GM23338 (cell line): ENCODE measurements at regions not wholly inside any gene's neighbourhood (a gene's known extent, or its start where the extent isn't known, plus 50 kb on each side); places are given as distances from the start of the nearest gene placed in this dataset.

Experiments
- ATAC-seq: fragments of 200-7000 bp; cut with Tn5 transposase; 3 replicates; pipeline ENCODE4 v1.9.1; 2020
- DNase-seq: peaks from one replicate; pipeline ENCODE4 v3.0.0-alpha.2; 2015; ENCODE audit warnings: low spot score
- H2AFZ ChIP-seq: fragments of 200-600 bp; sonication (generic); 2 replicates; pipeline ENCODE4 v1.8.0; 2016; ENCODE audit warnings: antibody characterized with exemption, mild to moderate bottlenecking, moderate library complexity
- H3F3A ChIP-seq: fragments of 200-600 bp; sonication (generic); replicated peaks from 2 replicates; pipeline ENCODE4 v1.8.0; 2017; ENCODE audit warnings: antibody characterized with exemption, mixed run types, low read depth
- H3K27ac ChIP-seq: fragments of 200-600 bp; sonication (generic); 2 replicates; pipeline ENCODE4 v1.6.1; 2016; ENCODE audit warnings: low read depth
- H3K27me3 ChIP-seq: fragments of 200-600 bp; sonication (generic); 2 replicates; pipeline ENCODE4 v1.8.0; 2016; ENCODE audit warnings: mild to moderate bottlenecking, mixed run types, moderate library complexity; ENCODE audit not compliant: insufficient read depth
- H3K36me3 ChIP-seq: fragments of 200-600 bp; sonication (generic); 2 replicates; pipeline ENCODE4 v1.8.0; 2016; ENCODE audit warnings: mild to moderate bottlenecking; ENCODE audit not compliant: insufficient read depth
- H3K4me1 ChIP-seq: fragments of 200-600 bp; sonication (generic); 2 replicates; pipeline ENCODE4 v1.8.0; 2016; ENCODE audit warnings: mild to moderate bottlenecking, moderate library complexity; ENCODE audit not compliant: insufficient read depth
- H3K4me2 ChIP-seq: fragments of 200-600 bp; sonication (generic); 2 replicates; pipeline ENCODE4 v1.7.1; 2017; ENCODE audit warnings: mixed run types
- H3K4me3 ChIP-seq: fragments of 200-600 bp; sonication (generic); 2 replicates; pipeline ENCODE4 v1.6.1; 2016; ENCODE audit warnings: mixed run types
- H3K79me2 ChIP-seq: fragments of 200-600 bp; sonication (generic); replicated peaks from 2 replicates; pipeline ENCODE4 v1.8.0; 2017; ENCODE audit warnings: mild to moderate bottlenecking; ENCODE audit not compliant: insufficient read depth
- H3K9me2 ChIP-seq: fragments of 200-600 bp; sonication (generic); 2 replicates; pipeline ENCODE4 v1.8.0; 2017; ENCODE audit not compliant: insufficient read depth
- H4K20me1 ChIP-seq: fragments of 200-600 bp; sonication (generic); replicated peaks from 2 replicates; pipeline ENCODE4 v1.8.0; 2017; ENCODE audit warnings: mild to moderate bottlenecking; ENCODE audit not compliant: insufficient read depth
- H3K27ac Mint-ChIP-seq: 2 replicates; pipeline ENCODE4 v1.8.0; 2020; ENCODE audit warnings: inconsistent platforms, mild to moderate bottlenecking, moderate library complexity, mixed read lengths
- H3K27me3 Mint-ChIP-seq: 3 replicates; pipeline ENCODE4 v1.8.0; 2022; ENCODE audit warnings: low read depth, mild to moderate bottlenecking, moderate library complexity, mixed read lengths, inconsistent platforms; ENCODE audit not compliant: insufficient read depth, poor library complexity
- H3K36me3 Mint-ChIP-seq: 3 replicates; pipeline ENCODE4 v1.8.0; 2021; ENCODE audit warnings: low read depth, mild to moderate bottlenecking, inconsistent platforms, moderate library complexity, mixed read lengths
- H3K4me1 Mint-ChIP-seq: 3 replicates; pipeline ENCODE4 v1.8.0; 2020; ENCODE audit warnings: mild to moderate bottlenecking, inconsistent platforms, mixed read lengths
- H3K4me3 Mint-ChIP-seq: 3 replicates; pipeline ENCODE4 v1.8.0; 2021; ENCODE audit warnings: moderate library complexity, mild to moderate bottlenecking, inconsistent platforms, mixed read lengths
- H3K9me3 Mint-ChIP-seq: 3 replicates; pipeline ENCODE4 v1.8.0; 2020; ENCODE audit warnings: moderate library complexity, mild to moderate bottlenecking, inconsistent platforms, mixed read lengths
- CREB1 ChIP-seq: fragments of 250-450 bp; sonication (Bioruptor Pico); IDR thresholded peaks from 2 replicates; pipeline ENCODE4 v1.5.0; 2020; ENCODE audit warnings: low read depth, mild to moderate bottlenecking, moderate library complexity
- EZH2 ChIP-seq: fragments of 200-600 bp; sonication (generic); IDR thresholded peaks from one replicate; pipeline ENCODE4 v1.8.0; 2017; ENCODE audit warnings: antibody characterized with exemption, mild to moderate bottlenecking, low read depth; ENCODE audit not compliant: unreplicated experiment
- EZH2phosphoT487 ChIP-seq: fragments of 200-600 bp; sonication (generic); IDR thresholded peaks from one replicate; pipeline ENCODE4 v1.8.1; 2018; ENCODE audit warnings: antibody characterized with exemption; ENCODE audit not compliant: unreplicated experiment
- JUNB ChIP-seq: IDR thresholded peaks from one replicate; pipeline ENCODE4 v1.6.1; 2016; ENCODE audit warnings: antibody characterized with exemption; ENCODE audit not compliant: unreplicated experiment
- NANOG ChIP-seq: IDR thresholded peaks from 2 replicates; pipeline ENCODE4 v1.6.1; 2016; ENCODE audit warnings: antibody characterized with exemption, borderline replicate concordance
- POLR2AphosphoS5 ChIP-seq: IDR thresholded peaks from 2 replicates; pipeline ENCODE4 v1.6.1; 2016; ENCODE audit warnings: antibody characterized with exemption, low read depth
- STAT1 ChIP-seq: IDR thresholded peaks from one replicate; pipeline ENCODE4 v1.6.1; 2016; ENCODE audit warnings: antibody characterized with exemption; ENCODE audit not compliant: unreplicated experiment
- ZNF114 ChIP-seq: fragments of 250-450 bp; sonication (Bioruptor Pico); IDR thresholded peaks from 2 replicates; pipeline ENCODE4 v1.5.0; 2020; ENCODE audit warnings: mild to moderate bottlenecking, moderate library complexity
- ZNF331 ChIP-seq: fragments of 250-450 bp; sonication (Bioruptor Pico); IDR thresholded peaks from 2 replicates; pipeline ENCODE4 v1.5.0; 2020; ENCODE audit warnings: low read depth, mild to moderate bottlenecking, moderate library complexity
- TF ChIP-seq, protein P1 (sequence below): IDR thresholded peaks from 2 replicates; pipeline ENCODE4 v1.6.1; 2016; ENCODE audit warnings: antibody characterized with exemption
- TF ChIP-seq, protein P2 (sequence below), 2 experiments: fragments of 200-600 bp in 1 of 2; sonication (generic) in 1 of 2; conservative IDR thresholded peaks; 2 replicates each; pipeline versions ENCODE4 v1.5.1 to v1.6.1; 2016 to 2017; ENCODE audit warnings: antibody characterized with exemption in 2 of 2, low read depth in 2 of 2, mild to moderate bottlenecking in 2 of 2, moderate library complexity in 1 of 2
- TF ChIP-seq, protein P3 (sequence below): fragments of 250-450 bp; sonication (Bioruptor Pico); IDR thresholded peaks from 2 replicates; pipeline ENCODE4 v1.5.0; 2020; ENCODE audit warnings: mild to moderate bottlenecking, moderate library complexity
- TF ChIP-seq, protein P4 (sequence below): IDR thresholded peaks from one replicate; pipeline ENCODE4 v1.6.1; 2018; ENCODE audit warnings: antibody characterized with exemption; ENCODE audit not compliant: unreplicated experiment

DNA sequence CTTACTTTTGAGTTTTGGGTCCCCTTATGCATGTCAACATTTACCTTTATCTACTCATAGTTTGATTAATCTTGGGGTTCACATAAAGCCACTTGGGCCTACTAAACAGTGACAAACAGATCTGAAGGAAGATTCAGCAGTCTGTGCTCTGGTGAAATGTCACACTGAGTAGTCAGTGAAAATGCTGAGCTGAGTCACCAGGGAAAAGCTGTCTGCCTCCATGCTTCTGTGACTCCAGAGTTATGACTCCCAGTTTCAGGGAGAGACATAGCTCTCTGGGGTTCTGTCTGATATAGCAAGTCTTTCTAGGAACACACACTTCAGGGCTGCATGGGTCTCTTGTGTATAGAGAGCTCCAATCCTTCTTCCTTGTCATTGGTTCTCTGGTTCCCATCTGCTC lies 406.3 kb upstream of the FAR2 start:
- ATAC-seq, result no peak
- DNase-seq, result no peak

More for the DNA sequence above, 406.3 kb upstream of the FAR2 start:
- Histone ChIP-seq H3K9me2 (peaks cover 5% of the 10 kb centered on the region; the same call in 1 of the 2 replicates), H3K27me3 (no peaks in the 10 kb centered on the region), H3K4me1 (no peaks in the 10 kb centered on the region), H3K27ac (no peak overlapping the region), H3K79me2 (no peaks in the 10 kb centered on the region), H3F3A (no peaks in the 10 kb centered on the region), H3K4me2 (no peak overlapping the region), H3K36me3 (no peaks in the 10 kb centered on the region), H2AFZ (peak overlapping the region; percentile 80; the same call in 1 of the 2 replicates), H3K4me3 (no peak overlapping the region), H4K20me1 (no peaks in the 10 kb centered on the region)
- no peaks in the 10 kb centered on the region for H3K27me3 Mint-ChIP-seq
- no peak overlapping the region for H3K4me3 Mint-ChIP-seq
- H3K36me3 Mint-ChIP-seq, result no peaks in the 10 kb centered on the region; the same call in 2 of the 3 replicates
- H3K9me3 Mint-ChIP-seq, result no peaks in the 10 kb centered on the region
- no peaks in the 10 kb centered on the region for H3K4me1 Mint-ChIP-seq
- no peak for TF ChIP-seq JUNB
- TF ChIP-seq POLR2AphosphoS5, result no peak
- no peak for TF ChIP-seq ZNF114 (CRISPR knock-in tag)
- no peak for TF ChIP-seq EZH2phosphoT487
- no peak for TF ChIP-seq EZH2
- TF ChIP-seq ZNF331, result no peak
- no peak for TF ChIP-seq STAT1
- TF ChIP-seq, protein P1, sequence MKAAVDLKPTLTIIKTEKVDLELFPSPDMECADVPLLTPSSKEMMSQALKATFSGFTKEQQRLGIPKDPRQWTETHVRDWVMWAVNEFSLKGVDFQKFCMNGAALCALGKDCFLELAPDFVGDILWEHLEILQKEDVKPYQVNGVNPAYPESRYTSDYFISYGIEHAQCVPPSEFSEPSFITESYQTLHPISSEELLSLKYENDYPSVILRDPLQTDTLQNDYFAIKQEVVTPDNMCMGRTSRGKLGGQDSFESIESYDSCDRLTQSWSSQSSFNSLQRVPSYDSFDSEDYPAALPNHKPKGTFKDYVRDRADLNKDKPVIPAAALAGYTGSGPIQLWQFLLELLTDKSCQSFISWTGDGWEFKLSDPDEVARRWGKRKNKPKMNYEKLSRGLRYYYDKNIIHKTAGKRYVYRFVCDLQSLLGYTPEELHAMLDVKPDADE, result no peak
- TF ChIP-seq CREB1 (CRISPR knock-in tag), result no peak
- TF ChIP-seq, protein P2, sequence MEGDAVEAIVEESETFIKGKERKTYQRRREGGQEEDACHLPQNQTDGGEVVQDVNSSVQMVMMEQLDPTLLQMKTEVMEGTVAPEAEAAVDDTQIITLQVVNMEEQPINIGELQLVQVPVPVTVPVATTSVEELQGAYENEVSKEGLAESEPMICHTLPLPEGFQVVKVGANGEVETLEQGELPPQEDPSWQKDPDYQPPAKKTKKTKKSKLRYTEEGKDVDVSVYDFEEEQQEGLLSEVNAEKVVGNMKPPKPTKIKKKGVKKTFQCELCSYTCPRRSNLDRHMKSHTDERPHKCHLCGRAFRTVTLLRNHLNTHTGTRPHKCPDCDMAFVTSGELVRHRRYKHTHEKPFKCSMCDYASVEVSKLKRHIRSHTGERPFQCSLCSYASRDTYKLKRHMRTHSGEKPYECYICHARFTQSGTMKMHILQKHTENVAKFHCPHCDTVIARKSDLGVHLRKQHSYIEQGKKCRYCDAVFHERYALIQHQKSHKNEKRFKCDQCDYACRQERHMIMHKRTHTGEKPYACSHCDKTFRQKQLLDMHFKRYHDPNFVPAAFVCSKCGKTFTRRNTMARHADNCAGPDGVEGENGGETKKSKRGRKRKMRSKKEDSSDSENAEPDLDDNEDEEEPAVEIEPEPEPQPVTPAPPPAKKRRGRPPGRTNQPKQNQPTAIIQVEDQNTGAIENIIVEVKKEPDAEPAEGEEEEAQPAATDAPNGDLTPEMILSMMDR (conservative IDR thresholded peaks at IDR 0.05; ENCODE audit: low read depth in 2 of 2), result no peak
- no peak for TF ChIP-seq NANOG
- TF ChIP-seq, protein P3, sequence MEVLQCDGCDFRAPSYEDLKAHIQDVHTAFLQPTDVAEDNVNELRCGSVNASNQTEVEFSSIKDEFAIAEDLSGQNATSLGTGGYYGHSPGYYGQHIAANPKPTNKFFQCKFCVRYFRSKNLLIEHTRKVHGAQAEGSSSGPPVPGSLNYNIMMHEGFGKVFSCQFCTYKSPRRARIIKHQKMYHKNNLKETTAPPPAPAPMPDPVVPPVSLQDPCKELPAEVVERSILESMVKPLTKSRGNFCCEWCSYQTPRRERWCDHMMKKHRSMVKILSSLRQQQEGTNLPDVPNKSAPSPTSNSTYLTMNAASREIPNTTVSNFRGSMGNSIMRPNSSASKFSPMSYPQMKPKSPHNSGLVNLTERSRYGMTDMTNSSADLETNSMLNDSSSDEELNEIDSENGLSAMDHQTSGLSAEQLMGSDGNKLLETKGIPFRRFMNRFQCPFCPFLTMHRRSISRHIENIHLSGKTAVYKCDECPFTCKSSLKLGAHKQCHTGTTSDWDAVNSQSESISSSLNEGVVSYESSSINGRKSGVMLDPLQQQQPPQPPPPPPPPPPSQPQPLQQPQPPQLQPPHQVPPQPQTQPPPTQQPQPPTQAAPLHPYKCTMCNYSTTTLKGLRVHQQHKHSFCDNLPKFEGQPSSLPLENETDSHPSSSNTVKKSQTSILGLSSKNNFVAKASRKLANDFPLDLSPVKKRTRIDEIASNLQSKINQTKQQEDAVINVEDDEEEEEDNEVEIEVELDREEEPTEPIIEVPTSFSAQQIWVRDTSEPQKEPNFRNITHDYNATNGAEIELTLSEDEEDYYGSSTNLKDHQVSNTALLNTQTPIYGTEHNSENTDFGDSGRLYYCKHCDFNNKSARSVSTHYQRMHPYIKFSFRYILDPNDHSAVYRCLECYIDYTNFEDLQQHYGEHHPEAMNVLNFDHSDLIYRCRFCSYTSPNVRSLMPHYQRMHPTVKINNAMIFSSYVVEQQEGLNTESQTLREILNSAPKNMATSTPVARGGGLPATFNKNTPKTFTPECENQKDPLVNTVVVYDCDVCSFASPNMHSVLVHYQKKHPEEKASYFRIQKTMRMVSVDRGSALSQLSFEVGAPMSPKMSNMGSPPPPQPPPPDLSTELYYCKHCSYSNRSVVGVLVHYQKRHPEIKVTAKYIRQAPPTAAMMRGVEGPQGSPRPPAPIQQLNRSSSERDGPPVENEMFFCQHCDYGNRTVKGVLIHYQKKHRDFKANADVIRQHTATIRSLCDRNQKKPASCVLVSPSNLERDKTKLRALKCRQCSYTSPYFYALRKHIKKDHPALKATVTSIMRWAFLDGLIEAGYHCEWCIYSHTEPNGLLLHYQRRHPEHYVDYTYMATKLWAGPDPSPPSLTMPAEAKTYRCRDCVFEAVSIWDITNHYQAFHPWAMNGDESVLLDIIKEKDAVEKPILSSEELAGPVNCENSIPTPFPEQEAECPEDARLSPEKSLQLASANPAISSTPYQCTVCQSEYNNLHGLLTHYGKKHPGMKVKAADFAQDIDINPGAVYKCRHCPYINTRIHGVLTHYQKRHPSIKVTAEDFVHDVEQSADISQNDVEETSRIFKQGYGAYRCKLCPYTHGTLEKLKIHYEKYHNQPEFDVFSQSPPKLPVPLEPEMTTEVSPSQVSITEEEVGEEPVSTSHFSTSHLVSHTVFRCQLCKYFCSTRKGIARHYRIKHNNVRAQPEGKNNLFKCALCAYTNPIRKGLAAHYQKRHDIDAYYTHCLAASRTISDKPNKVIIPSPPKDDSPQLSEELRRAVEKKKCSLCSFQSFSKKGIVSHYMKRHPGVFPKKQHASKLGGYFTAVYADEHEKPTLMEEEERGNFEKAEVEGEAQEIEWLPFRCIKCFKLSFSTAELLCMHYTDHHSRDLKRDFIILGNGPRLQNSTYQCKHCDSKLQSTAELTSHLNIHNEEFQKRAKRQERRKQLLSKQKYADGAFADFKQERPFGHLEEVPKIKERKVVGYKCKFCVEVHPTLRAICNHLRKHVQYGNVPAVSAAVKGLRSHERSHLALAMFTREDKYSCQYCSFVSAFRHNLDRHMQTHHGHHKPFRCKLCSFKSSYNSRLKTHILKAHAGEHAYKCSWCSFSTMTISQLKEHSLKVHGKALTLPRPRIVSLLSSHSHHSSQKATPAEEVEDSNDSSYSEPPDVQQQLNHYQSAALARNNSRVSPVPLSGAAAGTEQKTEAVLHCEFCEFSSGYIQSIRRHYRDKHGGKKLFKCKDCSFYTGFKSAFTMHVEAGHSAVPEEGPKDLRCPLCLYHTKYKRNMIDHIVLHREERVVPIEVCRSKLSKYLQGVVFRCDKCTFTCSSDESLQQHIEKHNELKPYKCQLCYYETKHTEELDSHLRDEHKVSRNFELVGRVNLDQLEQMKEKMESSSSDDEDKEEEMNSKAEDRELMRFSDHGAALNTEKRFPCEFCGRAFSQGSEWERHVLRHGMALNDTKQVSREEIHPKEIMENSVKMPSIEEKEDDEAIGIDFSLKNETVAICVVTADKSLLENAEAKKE (CRISPR knock-in tag), result no peak
- TF ChIP-seq, protein P4, sequence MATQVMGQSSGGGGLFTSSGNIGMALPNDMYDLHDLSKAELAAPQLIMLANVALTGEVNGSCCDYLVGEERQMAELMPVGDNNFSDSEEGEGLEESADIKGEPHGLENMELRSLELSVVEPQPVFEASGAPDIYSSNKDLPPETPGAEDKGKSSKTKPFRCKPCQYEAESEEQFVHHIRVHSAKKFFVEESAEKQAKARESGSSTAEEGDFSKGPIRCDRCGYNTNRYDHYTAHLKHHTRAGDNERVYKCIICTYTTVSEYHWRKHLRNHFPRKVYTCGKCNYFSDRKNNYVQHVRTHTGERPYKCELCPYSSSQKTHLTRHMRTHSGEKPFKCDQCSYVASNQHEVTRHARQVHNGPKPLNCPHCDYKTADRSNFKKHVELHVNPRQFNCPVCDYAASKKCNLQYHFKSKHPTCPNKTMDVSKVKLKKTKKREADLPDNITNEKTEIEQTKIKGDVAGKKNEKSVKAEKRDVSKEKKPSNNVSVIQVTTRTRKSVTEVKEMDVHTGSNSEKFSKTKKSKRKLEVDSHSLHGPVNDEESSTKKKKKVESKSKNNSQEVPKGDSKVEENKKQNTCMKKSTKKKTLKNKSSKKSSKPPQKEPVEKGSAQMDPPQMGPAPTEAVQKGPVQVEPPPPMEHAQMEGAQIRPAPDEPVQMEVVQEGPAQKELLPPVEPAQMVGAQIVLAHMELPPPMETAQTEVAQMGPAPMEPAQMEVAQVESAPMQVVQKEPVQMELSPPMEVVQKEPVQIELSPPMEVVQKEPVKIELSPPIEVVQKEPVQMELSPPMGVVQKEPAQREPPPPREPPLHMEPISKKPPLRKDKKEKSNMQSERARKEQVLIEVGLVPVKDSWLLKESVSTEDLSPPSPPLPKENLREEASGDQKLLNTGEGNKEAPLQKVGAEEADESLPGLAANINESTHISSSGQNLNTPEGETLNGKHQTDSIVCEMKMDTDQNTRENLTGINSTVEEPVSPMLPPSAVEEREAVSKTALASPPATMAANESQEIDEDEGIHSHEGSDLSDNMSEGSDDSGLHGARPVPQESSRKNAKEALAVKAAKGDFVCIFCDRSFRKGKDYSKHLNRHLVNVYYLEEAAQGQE, result no peak
- H3K27ac Mint-ChIP-seq, result no peak overlapping the region
